Natural killer cell (primary cell): ENCODE measurements at regions not wholly inside any gene's neighbourhood (a gene's known extent, or its start where the extent isn't known, plus 50 kb on each side); places are given as distances from the start of the nearest gene placed in this dataset.

ENCODE experiments used
- ATAC-seq, 3 donors: fragments of 150-1000 bp in 2 of 3; fragments of 200-7000 bp in 1 of 3; cut with Tn5 transposase; 1 replicate in 1 of 3; 2 replicates in 2 of 3; pipeline ENCODE4 v1.10.0; 2021; ENCODE audit warnings: mild to moderate bottlenecking in 2 of 3, moderate library complexity in 2 of 3
- DNase-seq, 2 donors: peaks; one replicate each; pipeline versions ENCODE4 v3.0.0 to v3.0.0-alpha.2; 2013 to 2021; ENCODE audit warnings: mixed read lengths in 1 of 2
- H3K27ac ChIP-seq: one replicate; pipeline ENCODE4 v1.5.1; 2013; ENCODE audit warnings: mild to moderate bottlenecking, low read length
- H3K27me3 ChIP-seq: one replicate; pipeline ENCODE4 v1.6.1; 2013; ENCODE audit warnings: low read length; ENCODE audit not compliant: control insufficient read depth, insufficient read depth
- H3K36me3 ChIP-seq: one replicate; pipeline ENCODE4 v1.6.1; 2013; ENCODE audit warnings: low read length; ENCODE audit not compliant: control insufficient read depth, insufficient read depth
- H3K4me1 ChIP-seq: one replicate; pipeline ENCODE4 v1.6.1; 2013; ENCODE audit warnings: low read length; ENCODE audit not compliant: control insufficient read depth, insufficient read depth
- H3K4me3 ChIP-seq: one replicate; pipeline ENCODE4 v1.5.1; 2013; ENCODE audit warnings: low read length
- H3K9me3 ChIP-seq: one replicate; pipeline ENCODE4 v1.6.1; 2013; ENCODE audit warnings: low read length; ENCODE audit not compliant: control insufficient read depth, insufficient read depth
- H3K27ac Mint-ChIP-seq, 2 donors: one replicate each; pipeline ENCODE4 v1.8.0; 2022; ENCODE audit warnings: mild to moderate bottlenecking in 2 of 2, mixed read lengths in 2 of 2, moderate library complexity in 1 of 2
- H3K27me3 Mint-ChIP-seq, 2 donors: one replicate each; pipeline ENCODE4 v1.8.0; 2022; ENCODE audit warnings: low read depth in 2 of 2, mixed read lengths in 2 of 2
- H3K36me3 Mint-ChIP-seq: one replicate; pipeline ENCODE4 v1.8.0; 2022; ENCODE audit warnings: mixed read lengths
- H3K4me1 Mint-ChIP-seq, 2 donors: one replicate each; pipeline ENCODE4 v1.8.0; 2022; ENCODE audit warnings: mixed read lengths in 2 of 2
- H3K4me3 Mint-ChIP-seq: one replicate; pipeline ENCODE4 v1.8.0; 2022; ENCODE audit warnings: mild to moderate bottlenecking, moderate library complexity, mixed read lengths
- H3K9me3 Mint-ChIP-seq, 2 donors: one replicate each; pipeline ENCODE4 v1.8.0; 2022; ENCODE audit warnings: mixed read lengths in 2 of 2
- CTCF ChIP-seq: fragments of 200-600 bp; IDR thresholded peaks from one replicate; pipeline ENCODE4 v1.8.0; 2022; ENCODE audit warnings: antibody characterized with exemption
- WGBS: methylation state at CpG from one replicate; pipeline ENCODE4 v1.1.7; 2013; ENCODE audit warnings: missing lambda C conversion rate; ENCODE audit not compliant: insufficient coverage; 5-methylcytosine and 5-hydroxymethylcytosine counted together
- intact Hi-C: fragments of 100-400 bp; cut with micrococcal nuclease; formaldehyde crosslinking; loops from one replicate; pipeline ENCODE4 v1.14.2; 2022

- Histone ChIP-seq H3K4me1 (no peaks in the 10 kb centered on the region), H3K27me3 (no peaks in the 10 kb centered on the region), H3K9me3 (no peaks in the 10 kb centered on the region), H3K27ac (no peak overlapping the region), H3K4me3 (no peak overlapping the region), H3K36me3 (no peaks in the 10 kb centered on the region)
- no peaks in the 10 kb centered on the region for H3K4me1 Mint-ChIP-seq
- WGBS, result 89% methylated on average over 13 of the region's 14 CpGs
- H3K36me3 Mint-ChIP-seq, result no peaks in the 10 kb centered on the region
- intact Hi-C loops, result no loop called here
- no peak overlapping the region for H3K4me3 Mint-ChIP-seq
- peaks cover 0 to 21% of the 10 kb centered on the region in 2 donors for H3K27me3 Mint-ChIP-seq
- TF ChIP-seq CTCF, result no peak
- ATAC-seq (no peak), DNase-seq (no peak)
- H3K9me3 Mint-ChIP-seq, result no peaks in the 10 kb centered on the region
- H3K27ac Mint-ChIP-seq, result no peak overlapping the region
These were observed 101.8 kb upstream of the HPF1 start for GRCh38 chr4:169859366-169860216.

- no peaks in the 10 kb centered on the region for H3K4me1 ChIP-seq
- Mint-ChIP-seq H3K9me3 (no peaks in the 10 kb centered on the region), H3K27me3 (peaks cover 6 to 24% of the 10 kb centered on the region in 2 donors), H3K4me1 (no peaks in the 10 kb centered on the region), H3K27ac (no peak overlapping the region), H3K36me3 (no peaks in the 10 kb centered on the region), H3K4me3 (no peak overlapping the region)
- DNase-seq (no peak), ATAC-seq (no peak)
- H3K9me3 ChIP-seq, result no peaks in the 10 kb centered on the region
- intact Hi-C loops, result no loop called here
- no peak overlapping the region for H3K4me3 ChIP-seq
- H3K36me3 ChIP-seq, result no peaks in the 10 kb centered on the region
- WGBS, result 55% methylated on average over 3 of the region's 3 CpGs
- no peaks in the 10 kb centered on the region for H3K27me3 ChIP-seq
- TF ChIP-seq CTCF, result no peak
- no peak overlapping the region for H3K27ac ChIP-seq
These were observed 96.3 kb upstream of the HPF1 start for GRCh38 chr4:169854090-169854489.

- Mint-ChIP-seq H3K27me3 (peaks cover 8 to 30% of the 10 kb centered on the region in 2 donors), H3K9me3 (no peaks in the 10 kb centered on the region), H3K4me3 (no peak overlapping the region), H3K4me1 (no peaks in the 10 kb centered on the region), H3K27ac (no peak overlapping the region), H3K36me3 (no peaks in the 10 kb centered on the region)
- DNase-seq (no peak), ATAC-seq (no peak)
- Histone ChIP-seq H3K27me3 (no peaks in the 10 kb centered on the region), H3K36me3 (no peaks in the 10 kb centered on the region), H3K27ac (no peak overlapping the region), H3K4me1 (no peaks in the 10 kb centered on the region), H3K4me3 (no peak overlapping the region), H3K9me3 (no peaks in the 10 kb centered on the region)
- TF ChIP-seq CTCF, result no peak
- intact Hi-C loops, result no loop called here
These were observed 94.7 kb upstream of the HPF1 start for GRCh38 chr4:169852481-169852880.

GRCh38 chr4:169851750-169852149 is 94.0 kb upstream of the HPF1 start:
- no peaks in the 10 kb centered on the region for H3K27me3 ChIP-seq
- Mint-ChIP-seq H3K9me3 (no peaks in the 10 kb centered on the region), H3K4me1 (no peaks in the 10 kb centered on the region), H3K27ac (no peak overlapping the region), H3K27me3 (peaks cover 8 to 30% of the 10 kb centered on the region in 2 donors), H3K4me3 (no peak overlapping the region), H3K36me3 (no peaks in the 10 kb centered on the region)
- DNase-seq (no peak), ATAC-seq (no peak)
- H3K27ac ChIP-seq, result no peak overlapping the region
- WGBS, result 82% methylated on average over 2 of the region's 3 CpGs
- no peak overlapping the region for H3K4me3 ChIP-seq
- H3K4me1 ChIP-seq, result no peaks in the 10 kb centered on the region
- no peaks in the 10 kb centered on the region for H3K36me3 ChIP-seq
- intact Hi-C loops, result no loop called here
- TF ChIP-seq CTCF, result no peak
- no peaks in the 10 kb centered on the region for H3K9me3 ChIP-seq
